OCI-LY7 (cell line): ENCODE measurements at regions not wholly inside any gene's neighbourhood (a gene's known extent, or its start where the extent isn't known, plus 50 kb on each side); places are given as distances from the start of the nearest gene placed in this dataset.

ENCODE experiments used
- EZH2phosphoT487 ChIP-seq: fragments of 200-600 bp; sonication (generic); IDR thresholded peaks from 2 replicates; pipeline ENCODE4 v1.6.1; 2018; ENCODE audit warnings: low read depth, borderline replicate concordance, mild to moderate bottlenecking, mixed run types, antibody characterized with exemption, low read length, moderate library complexity, mixed read lengths
- TF ChIP-seq, protein P1 (sequence below): fragments of 200-600 bp; sonication (generic); conservative IDR thresholded peaks from 2 replicates; pipeline ENCODE4 v1.5.1; 2014; ENCODE audit warnings: mild to moderate bottlenecking, antibody characterized with exemption, low read length, moderate library complexity, mixed read lengths

DNA sequence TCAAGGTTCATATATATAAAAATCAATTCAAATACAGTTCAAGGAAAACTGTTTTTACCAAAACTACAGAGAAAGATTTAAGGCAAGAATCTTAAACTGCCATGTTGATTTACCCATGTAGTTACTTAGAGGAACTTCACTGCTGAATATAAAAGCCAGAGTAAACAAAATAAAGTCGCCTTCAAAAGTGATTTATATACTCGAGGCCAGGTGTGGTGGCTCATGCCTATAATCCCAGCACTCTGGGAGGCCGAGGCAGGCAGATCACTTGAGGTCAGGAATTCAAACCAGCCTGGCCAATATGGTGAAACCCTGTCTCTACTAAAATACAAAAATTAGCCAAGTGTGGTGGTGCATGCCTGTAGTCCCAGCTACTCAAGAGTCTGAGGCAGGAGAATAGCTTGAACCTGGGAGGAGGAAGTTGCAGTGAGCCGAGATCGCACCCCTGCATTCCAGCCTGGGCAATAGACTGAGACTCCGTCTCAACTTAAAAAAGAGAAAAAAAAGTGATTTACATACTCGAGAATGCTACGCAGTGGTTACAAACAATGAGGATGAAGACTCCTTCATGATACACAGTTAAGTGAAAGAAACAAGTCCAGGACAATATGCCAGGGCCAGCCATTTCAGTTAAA is 54.1 kb upstream of the CNEP1R1 start:
- TF ChIP-seq, protein P1, sequence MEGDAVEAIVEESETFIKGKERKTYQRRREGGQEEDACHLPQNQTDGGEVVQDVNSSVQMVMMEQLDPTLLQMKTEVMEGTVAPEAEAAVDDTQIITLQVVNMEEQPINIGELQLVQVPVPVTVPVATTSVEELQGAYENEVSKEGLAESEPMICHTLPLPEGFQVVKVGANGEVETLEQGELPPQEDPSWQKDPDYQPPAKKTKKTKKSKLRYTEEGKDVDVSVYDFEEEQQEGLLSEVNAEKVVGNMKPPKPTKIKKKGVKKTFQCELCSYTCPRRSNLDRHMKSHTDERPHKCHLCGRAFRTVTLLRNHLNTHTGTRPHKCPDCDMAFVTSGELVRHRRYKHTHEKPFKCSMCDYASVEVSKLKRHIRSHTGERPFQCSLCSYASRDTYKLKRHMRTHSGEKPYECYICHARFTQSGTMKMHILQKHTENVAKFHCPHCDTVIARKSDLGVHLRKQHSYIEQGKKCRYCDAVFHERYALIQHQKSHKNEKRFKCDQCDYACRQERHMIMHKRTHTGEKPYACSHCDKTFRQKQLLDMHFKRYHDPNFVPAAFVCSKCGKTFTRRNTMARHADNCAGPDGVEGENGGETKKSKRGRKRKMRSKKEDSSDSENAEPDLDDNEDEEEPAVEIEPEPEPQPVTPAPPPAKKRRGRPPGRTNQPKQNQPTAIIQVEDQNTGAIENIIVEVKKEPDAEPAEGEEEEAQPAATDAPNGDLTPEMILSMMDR = no peak
- no peak for TF ChIP-seq EZH2phosphoT487
